ENCODE measurements at regions not wholly inside any gene's neighbourhood (a gene's known extent, or its start where the extent isn't known, plus 50 kb on each side); places are given as distances from the start of the nearest gene placed in this dataset.
"Not testable (repeated sequence)": the region's sequence is repeated elsewhere in the genome, so short reads cannot be mapped to it uniquely, and the experiment has no call there.

DNA sequence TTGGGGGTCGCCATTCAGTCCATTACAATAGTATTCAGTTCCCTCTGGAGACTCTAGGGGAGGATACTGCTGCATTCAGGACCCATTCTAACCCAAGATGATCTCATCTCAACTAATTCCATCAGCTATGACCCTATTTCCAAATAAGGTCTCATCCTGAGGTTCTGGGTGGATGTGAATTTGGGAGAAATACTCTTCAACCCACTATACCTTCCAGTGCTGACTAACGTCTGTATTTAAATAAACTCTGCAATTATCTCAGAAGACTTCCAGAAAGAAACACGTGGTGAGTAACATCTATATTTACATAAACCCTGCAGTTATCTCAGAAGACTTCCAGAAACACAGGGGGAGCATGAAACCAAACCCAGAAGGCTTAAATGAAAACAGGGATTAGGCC, 1300.7 kb downstream of the PCDH9 start:
- in situ Hi-C loops (cut with MboI; ENCODE audit: low sequenced_read_pairs in 4 of 4) (no loop called here), intact Hi-C loops (cut with DNase I; ENCODE audit: low total_unique reads) (no loop called here)
- ATAC-seq = no peak
- no peak for DNase-seq
- H3K4me1 ChIP-seq = no peaks in the 10 kb centered on the region
- TF ChIP-seq POLR2A (IDR thresholded peaks at IDR 0.05) (no peak), CTCF (IDR thresholded peaks at IDR 0.05 in 4 of 5, conservative IDR thresholded peaks at IDR 0.05 in 1 of 5) (no peak)
- H3K27ac ChIP-seq = no peak overlapping the region
- H3K9me3 ChIP-seq = no peaks in the 10 kb centered on the region
- no peaks in the 10 kb centered on the region for H3K27me3 ChIP-seq
- H3K4me3 ChIP-seq = no peak overlapping the region
- H3K36me3 ChIP-seq = no peaks in the 10 kb centered on the region

- Histone ChIP-seq H3K4me3 (no peak overlapping the region), H3K9me3 (no peaks in the 10 kb centered on the region), H3K36me3 (no peaks in the 10 kb centered on the region), H3K4me1 (no peaks in the 10 kb centered on the region), H3K27me3 (no peaks in the 10 kb centered on the region), H3K27ac (no peak overlapping the region)
- DNase-seq (no peak), ATAC-seq (no peak)
- no peak for TF ChIP-seq CTCF (IDR thresholded peaks at IDR 0.05 in 4 of 5, conservative IDR thresholded peaks at IDR 0.05 in 1 of 5)
- no peak for TF ChIP-seq POLR2A (IDR thresholded peaks at IDR 0.05)
- intact Hi-C loops (cut with DNase I; ENCODE audit: low total_unique reads) (no loop called here), in situ Hi-C loops (cut with MboI; ENCODE audit: low sequenced_read_pairs in 4 of 4) (no loop called here)
Measured at GRCh38 chr13:65926750-65927171, 1303.4 kb downstream of the PCDH9 start.

DNA sequence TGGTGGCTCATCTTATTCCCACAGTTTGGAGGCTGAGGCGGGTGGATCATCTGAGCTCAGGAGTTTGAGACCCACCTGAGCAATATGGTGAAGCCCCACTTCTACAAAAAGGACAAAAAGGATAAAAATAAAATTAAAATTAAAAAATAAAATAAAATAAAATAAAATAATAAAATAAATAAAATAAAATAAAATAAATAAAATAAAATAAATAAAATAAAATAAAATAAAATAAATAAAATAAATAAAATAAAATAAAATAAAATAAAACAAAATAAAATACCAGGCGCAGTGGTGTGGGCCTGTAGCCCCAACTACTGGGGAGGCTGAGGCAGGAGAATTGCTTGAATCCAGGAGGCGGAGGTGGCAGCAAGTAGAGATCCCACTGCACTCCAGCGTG, 1307.3 kb downstream of the PCDH9 start:
- intact Hi-C loops (cut with DNase I; ENCODE audit: low total_unique reads); H3K36me3 ChIP-seq; H3K9me3 ChIP-seq; ATAC-seq; DNase-seq; H3K4me1 ChIP-seq; in situ Hi-C loops (cut with MboI; ENCODE audit: low sequenced_read_pairs in 4 of 4); H3K27me3 ChIP-seq; H3K4me3 ChIP-seq; H3K27ac ChIP-seq: not testable (repeated sequence)

- Histone ChIP-seq H3K27me3 (no peaks in the 10 kb centered on the region), H3K9me3 (no peaks in the 10 kb centered on the region), H3K4me3 (no peak overlapping the region), H3K27ac (no peak overlapping the region), H3K36me3 (no peaks in the 10 kb centered on the region), H3K4me1 (no peaks in the 10 kb centered on the region)
- no peak for TF ChIP-seq POLR2A (IDR thresholded peaks at IDR 0.05)
- no peak for TF ChIP-seq CTCF (IDR thresholded peaks at IDR 0.05 in 4 of 5, conservative IDR thresholded peaks at IDR 0.05 in 1 of 5)
- DNase-seq = no peak
- no peak for ATAC-seq
- intact Hi-C loops (cut with DNase I; ENCODE audit: low total_unique reads) = no loop called here
- in situ Hi-C loops (cut with MboI; ENCODE audit: low sequenced_read_pairs in 4 of 4) = no loop called here
Measured at GRCh38 chr13:65921933-65922332, 1308.2 kb downstream of the PCDH9 start.

DNA sequence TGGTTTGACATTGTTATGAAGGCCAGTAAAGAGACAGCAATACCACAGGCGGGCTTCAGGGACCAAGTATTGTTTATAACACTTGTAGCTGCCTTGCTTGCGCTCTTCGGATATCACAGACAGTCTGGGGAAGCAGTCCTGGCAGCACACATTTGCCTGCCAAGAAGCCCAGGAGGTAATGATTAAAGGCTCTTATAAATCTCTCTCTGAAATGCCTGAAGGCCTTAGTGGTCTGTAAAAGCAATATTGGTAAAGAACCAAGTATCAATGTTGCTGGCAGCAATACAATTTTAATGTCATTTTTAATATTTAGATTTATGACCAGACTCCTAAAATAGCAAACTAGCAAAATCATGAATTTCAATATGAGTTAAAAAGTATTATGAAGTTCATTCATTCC, 1312.4 kb downstream of the PCDH9 start:
- Histone ChIP-seq H3K4me3 (no peak overlapping the region), H3K9me3 (no peaks in the 10 kb centered on the region), H3K4me1 (no peaks in the 10 kb centered on the region), H3K27me3 (no peaks in the 10 kb centered on the region), H3K36me3 (no peaks in the 10 kb centered on the region), H3K27ac (no peak overlapping the region)
- ATAC-seq = no peak
- in situ Hi-C loops (cut with MboI; ENCODE audit: low sequenced_read_pairs in 4 of 4) = no loop called here
- TF ChIP-seq CTCF (IDR thresholded peaks at IDR 0.05 in 4 of 5, conservative IDR thresholded peaks at IDR 0.05 in 1 of 5) (no peak), POLR2A (IDR thresholded peaks at IDR 0.05) (no peak)
- intact Hi-C loops (cut with DNase I; ENCODE audit: low total_unique reads) = no loop called here
- DNase-seq = no peak

Measured in gastrocnemius medialis (tissue), 4 donors.